IMR-90 (cell line): ENCODE measurements at regions not wholly inside any gene's neighbourhood (a gene's known extent, or its start where the extent isn't known, plus 50 kb on each side); places are given as distances from the start of the nearest gene placed in this dataset.

Source experiments
- ATAC-seq: fragments of 200-7000 bp; cut with Tn5 transposase; 2 replicates; pipeline ENCODE4 v1.9.1; 2020; ENCODE audit warnings: low read depth, mild to moderate bottlenecking, moderate library complexity
- BruUV-seq: library from RNA; stranded (reverse); fragments of 400-500 nt; replicated peaks from 2 replicates; lab custom pipeline; 2021; lab: Mats Ljungman, UMichigan
- CTCF ChIA-PET: fragments of 300-600 bp; formaldehyde crosslinking; extraction: SDS; loops from one replicate; lab custom pipeline; 2021; ENCODE audit warnings: antibody characterized with exemption; lab: Yijun Ruan, JAX
- POLR2A ChIA-PET: fragments of 300-600 bp; sonication (Branson Sonifier 250); formaldehyde crosslinking; loops from one replicate; lab custom pipeline; 2022; ENCODE audit warnings: antibody characterized with exemption; ENCODE audit not compliant: unreplicated experiment; lab: Charles Lee
- DNase-seq: peaks from one replicate; pipeline ENCODE4 v3.0.0; 2013
- H2AFZ ChIP-seq: replicated peaks from 2 replicates; pipeline ENCODE3; 2013; ENCODE audit warnings: low read length, mild to moderate bottlenecking; ENCODE audit not compliant: poor library complexity
- H2AK5ac ChIP-seq: 2 replicates; pipeline ENCODE4 v1.6.1; 2013; ENCODE audit warnings: low read depth, low read length, inconsistent platforms
- H2AK9ac ChIP-seq: replicated peaks from 2 replicates; pipeline ENCODE3; 2013; ENCODE audit warnings: mild to moderate bottlenecking, low read depth, low read length, moderate library complexity; ENCODE audit not compliant: poor library complexity
- H2BK120ac ChIP-seq: 2 replicates; pipeline ENCODE4 v1.6.1; 2013; ENCODE audit warnings: low read depth, low read length, inconsistent platforms
- H2BK15ac ChIP-seq: 3 replicates; pipeline ENCODE4 v1.6.1; 2013; ENCODE audit warnings: low read depth, low read length, inconsistent platforms
- H2BK20ac ChIP-seq: 2 replicates; pipeline ENCODE4 v1.6.1; 2013; ENCODE audit warnings: low read depth, mild to moderate bottlenecking, inconsistent platforms, low read length, moderate library complexity
- H2BK5ac ChIP-seq: 2 replicates; pipeline ENCODE4 v1.6.1; 2013; ENCODE audit warnings: mild to moderate bottlenecking, low read depth, low read length, inconsistent platforms; ENCODE audit not compliant: poor library complexity, severe bottlenecking
- H3K14ac ChIP-seq: replicated peaks from 2 replicates; pipeline ENCODE4 v1.6.1; 2013; ENCODE audit warnings: low read depth, low read length, inconsistent platforms
- H3K18ac ChIP-seq: 2 replicates; pipeline ENCODE4 v1.6.1; 2013; ENCODE audit warnings: low read depth, low read length, control low read depth
- H3K23ac ChIP-seq: 2 replicates; pipeline ENCODE4 v1.6.1; 2013; ENCODE audit warnings: low read depth, low read length, inconsistent platforms
- H3K27ac ChIP-seq: 2 replicates; pipeline ENCODE4 v1.5.1; 2013; ENCODE audit warnings: mild to moderate bottlenecking, control low read depth, low read length; ENCODE audit not compliant: insufficient read depth
- H3K27me3 ChIP-seq: 2 replicates; pipeline ENCODE4 v1.6.1; 2013; ENCODE audit warnings: low read length; ENCODE audit not compliant: control insufficient read depth, insufficient read depth
- H3K36me3 ChIP-seq: 2 replicates; pipeline ENCODE4 v1.6.1; 2013; ENCODE audit warnings: low read length, mixed read lengths; ENCODE audit not compliant: control insufficient read depth, insufficient read depth
- H3K4ac ChIP-seq: 2 replicates; pipeline ENCODE4 v1.6.1; 2013; ENCODE audit warnings: low read depth, low read length, inconsistent platforms
- H3K4me1 ChIP-seq: 2 replicates; pipeline ENCODE4 v1.6.1; 2013; ENCODE audit warnings: low read length, mixed read lengths; ENCODE audit not compliant: control insufficient read depth, insufficient read depth
- H3K4me2 ChIP-seq: 2 replicates; pipeline ENCODE4 v1.6.1; 2013; ENCODE audit warnings: low read depth, mild to moderate bottlenecking, control low read depth, low read length, moderate library complexity
- H3K4me3 ChIP-seq: 2 replicates; pipeline ENCODE4 v1.5.1; 2013; ENCODE audit warnings: low read depth, mild to moderate bottlenecking, control low read depth, low read length, moderate library complexity; ENCODE audit not compliant: insufficient read depth
- H3K56ac ChIP-seq: 2 replicates; pipeline ENCODE4 v1.6.1; 2013; ENCODE audit warnings: low read length, inconsistent platforms; ENCODE audit not compliant: insufficient read depth; ENCODE audit errors: extremely low read depth
- H3K79me1 ChIP-seq, 2 experiments: 2 replicates each; pipeline ENCODE4 v1.6.1; 2013; ENCODE audit warnings: low read length in 2 of 2, inconsistent platforms in 1 of 2, low read depth in 1 of 2
- H3K9ac ChIP-seq: 2 replicates; pipeline ENCODE4 v1.6.1; 2013; ENCODE audit warnings: low read depth, low read length, control low read depth
- H3K9me1 ChIP-seq: 2 replicates; pipeline ENCODE4 v1.6.1; 2013; ENCODE audit warnings: low read length, inconsistent platforms; ENCODE audit not compliant: insufficient read depth
- H3K9me3 ChIP-seq: 2 replicates; pipeline ENCODE4 v1.6.1; 2013; ENCODE audit warnings: low read length; ENCODE audit not compliant: control insufficient read depth, insufficient read depth
- H4K20me1 ChIP-seq: 2 replicates; pipeline ENCODE4 v1.6.1; 2013; ENCODE audit warnings: low read length, inconsistent platforms; ENCODE audit not compliant: insufficient read depth
- H4K5ac ChIP-seq: 2 replicates; pipeline ENCODE4 v1.6.1; 2013; ENCODE audit warnings: mild to moderate bottlenecking, low read depth, low read length, control low read depth
- H4K8ac ChIP-seq, 2 experiments: 2 replicates each; pipeline ENCODE4 v1.6.1; 2013; ENCODE audit warnings: low read depth in 2 of 2, low read length in 2 of 2, control low read depth in 1 of 2, inconsistent platforms in 1 of 2
- H4K91ac ChIP-seq: 2 replicates; pipeline ENCODE4 v1.6.1; 2013; ENCODE audit warnings: low read depth, low read length, inconsistent platforms; ENCODE audit not compliant: insufficient read depth
- CEBPB ChIP-seq: IDR thresholded peaks from 2 replicates; pipeline ENCODE4 v1.6.1; 2012; ENCODE audit warnings: low read depth, low read length, improper control_type of control experiment
- CHD1 ChIP-seq: IDR thresholded peaks from 2 replicates; pipeline ENCODE4 v1.6.1; 2012; ENCODE audit warnings: low read depth, low read length, improper control_type of control experiment
- FOS ChIP-seq: fragments of 150-350 bp; IDR thresholded peaks from 2 replicates; pipeline ENCODE4 v1.6.1; 2016; ENCODE audit warnings: low read depth, low read length
- MAFK ChIP-seq: IDR thresholded peaks from 2 replicates; pipeline ENCODE4 v1.6.1; 2012; ENCODE audit warnings: low read depth, low read length, improper control_type of control experiment
- MXI1 ChIP-seq: IDR thresholded peaks from 2 replicates; pipeline ENCODE4 v1.6.1; 2012; ENCODE audit warnings: low read depth, mild to moderate bottlenecking, low read length, moderate library complexity, borderline replicate concordance
- NFE2L2 ChIP-seq: fragments of 150-350 bp; IDR thresholded peaks from 2 replicates; pipeline ENCODE4 v1.6.1; 2016; ENCODE audit warnings: low read depth, mild to moderate bottlenecking, low read length
- POLR2A ChIP-seq: IDR thresholded peaks from 2 replicates; pipeline ENCODE4 v1.6.1; 2012; ENCODE audit warnings: mild to moderate bottlenecking, low read depth, low read length
- RAD21 ChIP-seq: IDR thresholded peaks from 2 replicates; pipeline ENCODE4 v1.6.1; 2012; ENCODE audit warnings: low read length, improper control_type of control experiment
- RCOR1 ChIP-seq: IDR thresholded peaks from 2 replicates; pipeline ENCODE4 v1.6.1; 2012; ENCODE audit warnings: mild to moderate bottlenecking, low read length, improper control_type of control experiment; ENCODE audit not compliant: insufficient replicate concordance
- SMC3 ChIP-seq: fragments of 150-350 bp; IDR thresholded peaks from 2 replicates; pipeline ENCODE4 v1.6.1; 2016; ENCODE audit warnings: low read depth, mild to moderate bottlenecking, antibody characterized with exemption, low read length, moderate library complexity
- WGBS, 2 experiments: methylation state at CpG; one replicate each; pipeline versions ENCODE4 v1.1.5 to v1.1.7; 2013; ENCODE audit warnings: missing lambda C conversion rate in 2 of 2; ENCODE audit not compliant: insufficient read length in 1 of 2; ENCODE audit errors: extremely low coverage in 2 of 2; 5-methylcytosine and 5-hydroxymethylcytosine counted together
- dilution Hi-C: fragments of 300-500 bp; cut with HindIII; formaldehyde crosslinking; loops from one replicate; pipeline ENCODE4 v1.14.3; 2018; ENCODE audit warnings: low sequenced_read_pairs; ENCODE audit not compliant: unreplicated experiment
- in situ Hi-C: fragments of 300-500 bp; cut with MboI; formaldehyde crosslinking; loops from 3 replicates; pipeline ENCODE4 v1.14.3; 2019; ENCODE audit warnings: low sequenced_read_pairs, inconsistent platforms, mixed read lengths
- intact Hi-C: fragments of 100-400 bp; cut with micrococcal nuclease; formaldehyde crosslinking; loops from 2 replicates; pipeline ENCODE4 v1.10.0; 2022
- TF ChIP-seq, protein P1 (sequence below): fragments of 150-350 bp; IDR thresholded peaks from 2 replicates; pipeline ENCODE4 v1.6.1; 2016; ENCODE audit warnings: low read depth, mild to moderate bottlenecking, low read length, moderate library complexity, borderline replicate concordance
- TF ChIP-seq, protein P2 (sequence below): fragments of 150-350 bp; IDR thresholded peaks from 2 replicates; pipeline ENCODE4 v1.6.1; 2017; ENCODE audit warnings: mild to moderate bottlenecking, antibody characterized with exemption, low read length, low read depth

DNA sequence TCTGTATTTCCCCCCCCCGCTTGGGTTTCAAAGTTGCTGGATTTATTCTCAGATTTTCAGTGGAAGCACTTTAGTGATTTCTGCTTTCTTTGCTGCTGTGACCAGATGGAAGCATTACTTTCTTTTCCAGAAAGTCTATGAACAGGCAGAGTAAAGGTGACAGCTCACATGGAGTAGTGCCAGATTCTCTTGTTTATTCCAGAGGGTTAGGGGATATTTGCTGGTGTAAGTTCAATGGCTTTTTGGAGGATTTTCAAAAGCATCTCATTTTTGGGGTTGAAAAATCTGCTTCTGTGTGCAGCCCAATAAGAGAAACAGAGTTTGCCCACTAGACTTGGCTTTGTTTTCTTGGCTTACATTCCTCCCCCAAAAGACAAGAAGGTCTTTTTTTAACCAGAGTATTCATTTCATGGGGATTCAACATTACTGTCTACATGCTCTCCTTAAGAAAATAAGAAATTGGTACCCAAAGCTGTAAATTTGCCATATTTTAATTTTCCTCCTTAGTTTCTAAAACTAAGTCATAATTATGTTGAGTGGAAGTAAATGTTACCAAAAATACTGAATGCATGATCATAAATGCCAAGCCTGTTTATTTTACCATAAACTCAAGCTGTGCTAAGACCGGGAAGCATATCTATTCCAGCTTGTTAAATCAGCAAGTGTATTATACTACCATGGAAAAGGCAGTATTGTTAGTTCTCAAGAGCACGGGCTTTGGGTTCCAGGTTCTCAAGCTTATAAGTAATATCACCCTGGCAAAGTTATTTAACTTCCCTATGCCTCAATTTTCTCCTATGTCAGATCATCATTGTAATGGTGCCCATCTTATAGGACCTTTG lies 557.2 kb downstream of the CPS1 start:
- no peak overlapping the region for H2BK120ac ChIP-seq

More for the DNA sequence above, 557.2 kb downstream of the CPS1 start:
- no peak overlapping the region for H2AK5ac ChIP-seq
- no peak overlapping the region for H3K27ac ChIP-seq
- H3K56ac ChIP-seq, result no peak overlapping the region
- H4K8ac ChIP-seq, result no peak overlapping the region
- H3K18ac ChIP-seq, result no peak overlapping the region
- dilution Hi-C loops, result no loop called here
- no peaks in the 10 kb centered on the region for H3K79me1 ChIP-seq
- ChIA-PET POLR2A (no interaction called here), CTCF (no interaction called here)
- no peak for ATAC-seq
- H2AFZ ChIP-seq, result no peak overlapping the region
- no peaks in the 10 kb centered on the region for H4K20me1 ChIP-seq
- TF ChIP-seq MXI1 (no peak), FOS (no peak), POLR2A (no peak), CHD1 (no peak), RAD21 (no peak), SMC3 (no peak), RCOR1 (no peak), MAFK (no peak), NFE2L2 (no peak), CEBPB (no peak)
- TF ChIP-seq, protein P1, sequence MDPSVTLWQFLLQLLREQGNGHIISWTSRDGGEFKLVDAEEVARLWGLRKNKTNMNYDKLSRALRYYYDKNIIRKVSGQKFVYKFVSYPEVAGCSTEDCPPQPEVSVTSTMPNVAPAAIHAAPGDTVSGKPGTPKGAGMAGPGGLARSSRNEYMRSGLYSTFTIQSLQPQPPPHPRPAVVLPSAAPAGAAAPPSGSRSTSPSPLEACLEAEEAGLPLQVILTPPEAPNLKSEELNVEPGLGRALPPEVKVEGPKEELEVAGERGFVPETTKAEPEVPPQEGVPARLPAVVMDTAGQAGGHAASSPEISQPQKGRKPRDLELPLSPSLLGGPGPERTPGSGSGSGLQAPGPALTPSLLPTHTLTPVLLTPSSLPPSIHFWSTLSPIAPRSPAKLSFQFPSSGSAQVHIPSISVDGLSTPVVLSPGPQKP, result no peak
- TF ChIP-seq, protein P2, sequence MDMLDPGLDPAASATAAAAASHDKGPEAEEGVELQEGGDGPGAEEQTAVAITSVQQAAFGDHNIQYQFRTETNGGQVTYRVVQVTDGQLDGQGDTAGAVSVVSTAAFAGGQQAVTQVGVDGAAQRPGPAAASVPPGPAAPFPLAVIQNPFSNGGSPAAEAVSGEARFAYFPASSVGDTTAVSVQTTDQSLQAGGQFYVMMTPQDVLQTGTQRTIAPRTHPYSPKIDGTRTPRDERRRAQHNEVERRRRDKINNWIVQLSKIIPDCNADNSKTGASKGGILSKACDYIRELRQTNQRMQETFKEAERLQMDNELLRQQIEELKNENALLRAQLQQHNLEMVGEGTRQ, result no peak
- no peak overlapping the region for H3K9ac ChIP-seq
- H3K36me3 ChIP-seq, result no peaks in the 10 kb centered on the region
- H3K23ac ChIP-seq, result no peak overlapping the region
- no peaks in the 10 kb centered on the region for H3K27me3 ChIP-seq
- H2BK5ac ChIP-seq, result no peak overlapping the region
- no peak overlapping the region for H4K91ac ChIP-seq
- DNase-seq, result no peak
- H3K4me2 ChIP-seq, result no peak overlapping the region
- H2BK15ac ChIP-seq, result no peak overlapping the region
- H3K4me1 ChIP-seq, result no peaks in the 10 kb centered on the region
- H3K4me3 ChIP-seq, result no peak overlapping the region
- no peak overlapping the region for H4K5ac ChIP-seq
- intact Hi-C loops, result no loop called here
- in situ Hi-C loops, result no loop called here
- H2BK20ac ChIP-seq, result no peak overlapping the region
- H2AK9ac ChIP-seq, result no peak overlapping the region
- no peaks in the 10 kb centered on the region for H3K9me3 ChIP-seq
- H3K4ac ChIP-seq, result no peak overlapping the region
- H3K9me1 ChIP-seq, result no peaks in the 10 kb centered on the region
- BruUV-seq, result no TSS peak
- WGBS, 2 experiments, result no CpG with 5 or more reads among the region's 3 CpGs
- H3K14ac ChIP-seq, result no peak overlapping the region
